IPS-11a (cell line): ENCODE measurements at regions not wholly inside any gene's neighbourhood (a gene's known extent, or its start where the extent isn't known, plus 50 kb on each side); places are given as distances from the start of the nearest gene placed in this dataset.

ENCODE experiments used
- H3K4me3 ChIP-seq: one replicate; pipeline ENCODE4 v1.5.1; 2013; ENCODE audit warnings: low read depth, low read length, control low read depth

DNA sequence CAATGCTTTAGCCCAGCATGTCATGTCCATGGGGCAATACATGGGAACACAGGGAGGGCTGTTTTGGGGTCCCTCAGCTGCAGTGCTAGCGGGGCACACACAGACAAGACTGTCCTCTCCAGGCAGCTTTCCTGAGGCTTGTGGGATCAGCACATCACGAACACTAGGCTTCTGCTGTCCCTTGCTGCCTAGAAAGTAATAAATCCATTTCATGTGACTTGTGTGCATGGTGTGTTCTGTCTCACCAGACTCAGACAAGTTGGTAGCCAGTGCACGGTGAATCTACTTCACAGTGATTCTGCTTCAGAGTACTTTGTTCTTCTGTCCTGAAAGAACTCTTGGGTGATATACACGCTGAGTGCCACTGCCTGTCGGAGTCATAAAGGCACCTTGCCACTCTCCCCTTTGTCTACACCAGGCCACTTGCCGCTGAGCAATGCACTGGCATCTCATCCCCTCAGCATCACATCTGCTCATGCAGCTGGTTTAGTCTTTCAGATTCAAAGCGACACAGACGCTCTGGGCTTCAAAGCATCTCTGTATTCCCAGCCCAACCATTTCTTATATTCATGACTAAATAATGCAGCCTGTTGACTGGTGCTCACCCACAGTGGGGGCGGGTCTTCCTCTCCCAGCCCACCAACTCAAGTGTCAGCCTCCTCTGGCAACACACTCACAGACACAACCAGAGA lies 95.2 kb upstream of the COX10 start:
- H3K4me3 ChIP-seq, result no peak overlapping the region

- H3K4me3 ChIP-seq, result no peak overlapping the region
Observed at GRCh38 chr17:13977837-13978236, 91.5 kb upstream of the COX10 start.

DNA sequence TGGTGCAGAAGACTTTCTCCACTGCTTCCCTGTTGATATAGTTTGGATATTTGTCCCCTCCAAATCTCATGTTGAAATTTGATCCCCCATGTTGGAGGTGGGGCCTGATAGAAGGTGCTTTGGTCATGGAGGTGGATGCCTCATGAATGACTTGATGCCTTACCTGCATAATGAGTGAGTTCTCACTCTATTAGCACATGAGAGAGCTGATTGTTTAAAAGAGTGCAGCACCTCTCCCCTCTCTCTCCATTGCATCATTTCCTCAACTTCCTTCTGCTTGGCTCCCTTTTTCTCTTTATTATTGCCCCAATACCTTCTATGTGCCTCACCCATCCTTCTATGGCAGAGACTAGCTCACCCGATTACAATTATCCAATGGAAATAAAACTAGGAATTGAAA lies 90.8 kb upstream of the COX10 start:
- H3K4me3 ChIP-seq, result no peak overlapping the region

- H3K4me3 ChIP-seq, result no peak overlapping the region
Observed at GRCh38 chr17:13981881-13982280, 87.4 kb upstream of the COX10 start.

DNA sequence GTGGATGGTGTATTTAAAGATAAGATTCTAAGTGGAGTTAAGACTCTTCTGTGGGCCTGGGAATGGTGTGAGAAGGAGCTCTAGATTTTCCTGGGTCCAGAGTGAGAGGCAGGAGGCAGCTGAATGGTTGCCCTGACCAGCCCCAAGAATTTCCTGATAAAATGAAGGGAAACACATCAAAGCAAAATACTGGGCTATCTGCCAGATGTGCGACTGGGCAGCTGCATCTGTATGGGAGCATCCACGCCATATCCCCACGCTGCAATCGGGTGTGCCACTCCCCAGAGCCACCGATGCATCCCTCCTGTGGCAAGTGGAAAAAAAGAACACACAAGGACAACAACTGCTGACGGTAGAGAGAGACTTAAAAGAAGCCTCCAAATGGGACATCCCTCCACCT lies 84.3 kb upstream of the COX10 start:
- no peak overlapping the region for H3K4me3 ChIP-seq

DNA sequence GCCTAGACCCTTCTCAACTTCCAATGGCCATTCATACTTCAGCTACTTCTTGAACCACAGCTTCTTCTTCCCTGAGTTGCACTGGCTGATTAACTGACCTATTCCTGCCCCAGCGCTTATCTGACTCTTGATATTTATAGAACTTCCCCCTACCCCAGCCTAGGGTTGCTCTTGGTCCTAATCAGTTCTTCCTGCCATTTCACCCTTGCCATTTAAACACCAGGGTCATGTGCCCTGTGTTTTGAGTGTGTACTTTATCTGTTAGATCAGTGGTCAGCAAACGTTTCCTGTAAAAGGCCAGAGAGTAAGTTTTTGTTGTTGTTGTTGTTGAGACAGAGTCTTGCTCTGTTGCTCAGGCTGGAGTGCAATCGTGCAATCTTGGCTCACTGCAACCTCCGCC lies 82.4 kb upstream of the COX10 start:
- no peak overlapping the region for H3K4me3 ChIP-seq

- no peak overlapping the region for H3K4me3 ChIP-seq
Observed at GRCh38 chr17:13989138-13989537, 80.2 kb upstream of the COX10 start.

- H3K4me3 ChIP-seq, result no peak overlapping the region
Observed at GRCh38 chr17:13993106-13993505, 76.2 kb upstream of the COX10 start.

- no peak overlapping the region for H3K4me3 ChIP-seq
Observed at GRCh38 chr17:13994050-13994449, 75.3 kb upstream of the COX10 start.

- H3K4me3 ChIP-seq, result no peak overlapping the region
Observed at GRCh38 chr17:13995856-13996271, 73.4 kb upstream of the COX10 start.

DNA sequence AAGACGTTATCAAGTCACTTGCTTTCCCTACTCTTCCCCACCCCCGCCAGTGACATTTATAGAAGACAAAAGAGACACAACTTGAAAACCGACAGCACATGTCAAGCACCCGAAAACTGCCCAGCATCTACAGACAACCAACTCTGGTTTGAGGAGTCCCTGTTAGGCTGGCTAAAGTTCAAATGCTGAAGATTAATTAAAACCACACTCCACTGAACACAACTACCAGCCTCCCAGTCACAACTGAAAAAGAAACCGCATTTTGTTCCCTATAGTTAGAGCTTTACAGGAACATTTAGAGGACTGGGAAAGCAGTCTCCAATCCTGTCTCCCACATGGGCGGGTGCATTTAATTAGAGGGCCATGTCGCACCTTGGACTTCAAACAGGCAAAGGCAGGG lies 73.0 kb upstream of the COX10 start:
- H3K4me3 ChIP-seq, result no peak overlapping the region

DNA sequence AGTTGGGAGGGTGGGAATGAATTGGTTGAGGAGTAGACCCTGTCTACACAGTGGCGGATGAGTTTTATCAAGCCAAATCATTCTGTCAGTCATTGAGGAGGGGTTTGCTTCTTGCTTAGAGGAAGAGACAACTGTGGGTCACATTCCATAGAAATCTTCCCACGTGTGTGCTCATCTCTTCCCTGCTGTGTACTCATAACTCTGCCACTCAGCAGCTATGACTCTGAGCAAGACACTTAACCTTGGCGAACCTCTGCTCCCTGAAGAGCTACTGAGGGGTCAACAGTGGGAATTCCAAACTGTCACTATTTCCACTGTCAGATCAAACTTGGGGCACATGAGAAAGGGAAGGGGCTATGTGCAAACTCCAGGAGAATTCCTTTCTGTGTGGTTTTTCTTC lies 72.6 kb upstream of the COX10 start:
- no peak overlapping the region for H3K4me3 ChIP-seq

- no peak overlapping the region for H3K4me3 ChIP-seq
Observed at GRCh38 chr17:14004927-14005620, 64.2 kb upstream of the COX10 start.

DNA sequence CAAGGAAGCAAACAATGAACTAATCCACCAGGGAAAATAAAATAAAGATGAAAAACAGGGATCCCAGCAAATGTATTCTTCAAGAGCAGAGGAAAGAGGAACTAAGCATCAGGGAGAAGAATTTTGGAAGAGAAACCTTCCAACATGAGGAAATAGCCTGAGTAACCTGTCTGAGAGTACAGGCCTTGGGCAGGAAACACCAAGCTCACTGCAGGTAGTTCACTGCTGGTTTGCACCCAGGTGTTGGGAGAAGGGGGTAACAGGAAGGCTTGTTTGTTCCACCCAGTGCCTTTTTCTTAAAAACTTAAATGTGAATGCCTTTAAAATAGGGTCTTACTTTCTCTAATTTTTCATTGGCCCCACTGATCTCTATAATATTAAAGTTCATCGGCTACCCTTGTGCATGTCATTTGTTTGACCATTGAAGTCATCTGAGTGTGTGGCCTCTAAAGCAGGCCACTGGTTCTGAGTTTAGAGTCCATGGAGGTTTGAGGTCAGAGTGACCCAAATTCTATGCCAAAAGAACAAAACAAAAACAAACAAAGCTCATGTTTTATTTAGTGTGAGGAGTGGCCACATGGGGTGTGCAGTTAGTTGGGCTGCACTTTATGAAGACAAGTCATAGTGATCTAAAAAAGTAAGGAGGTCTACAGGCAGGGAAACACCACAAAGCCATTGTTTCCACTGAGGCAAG lies 62.9 kb upstream of the COX10 start:
- H3K4me3 ChIP-seq, result no peak overlapping the region

- H3K4me3 ChIP-seq, result no peak overlapping the region
Observed at GRCh38 chr17:14007951-14008350, 61.4 kb upstream of the COX10 start.

GRCh38 chr17:14011036-14011692 lies 58.1 kb upstream of the COX10 start:
- no peak overlapping the region for H3K4me3 ChIP-seq

GRCh38 chr17:14011740-14012405 lies 57.4 kb upstream of the COX10 start:
- H3K4me3 ChIP-seq, result no peak overlapping the region

DNA sequence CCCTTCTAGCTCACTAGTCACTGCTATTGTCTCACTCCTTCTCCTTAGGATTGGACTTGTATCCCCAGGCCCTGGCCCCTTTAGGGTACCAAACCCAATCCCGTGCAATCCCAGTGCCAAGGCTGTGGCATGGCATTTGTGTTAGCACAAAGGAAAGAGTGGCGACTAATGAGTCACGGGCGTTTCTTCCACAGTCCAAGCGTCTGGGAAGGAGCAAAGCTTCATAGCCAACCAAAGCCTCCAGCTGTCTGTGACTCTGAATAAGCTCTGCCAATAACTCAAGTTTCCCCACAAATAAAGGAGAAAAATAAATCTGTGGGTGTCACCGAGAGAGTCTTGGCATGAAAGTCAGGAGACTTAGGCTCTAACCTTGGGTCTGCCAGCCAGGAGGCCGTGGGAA lies 54.6 kb upstream of the COX10 start:
- H3K4me3 ChIP-seq, result no peak overlapping the region

DNA sequence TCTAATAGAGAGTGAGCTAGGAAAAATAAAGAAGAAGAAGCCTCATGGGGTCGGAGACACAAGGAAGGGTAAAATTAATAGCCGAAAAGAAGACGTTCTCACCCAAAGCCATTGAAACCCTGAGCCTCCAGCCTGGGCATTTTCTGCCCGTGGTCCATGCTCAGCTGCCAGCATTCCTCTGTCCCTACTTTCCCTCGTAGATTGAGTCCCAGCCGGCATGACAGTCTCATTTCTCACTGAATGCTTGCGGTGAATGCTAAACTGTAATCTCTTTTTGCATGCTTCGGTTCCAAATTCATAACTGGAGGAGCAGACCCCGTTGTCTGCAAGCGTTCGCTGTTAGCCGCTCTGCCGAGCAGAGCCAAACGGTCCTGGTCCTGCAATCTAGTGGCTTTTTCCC lies 54.0 kb upstream of the COX10 start:
- no peak overlapping the region for H3K4me3 ChIP-seq

GRCh38 chr17:14016858-14017257 lies 52.4 kb upstream of the COX10 start:
- H3K4me3 ChIP-seq, result no peak overlapping the region
